GM12891 (cell line): ENCODE measurements at regions not wholly inside any gene's neighbourhood (a gene's known extent, or its start where the extent isn't known, plus 50 kb on each side); places are given as distances from the start of the nearest gene placed in this dataset.
"Not testable (repeated sequence)": the region's sequence is repeated elsewhere in the genome, so short reads cannot be mapped to it uniquely, and the experiment has no call there.

Source experiments
- POLR2A ChIP-seq: IDR thresholded peaks from 2 replicates; pipeline ENCODE4 v1.6.1; 2011; ENCODE audit warnings: low read depth, low read length, control low read depth
- POLR2AphosphoS5 ChIP-seq: IDR thresholded peaks from 2 replicates; pipeline ENCODE4 v1.6.1; 2011; ENCODE audit warnings: low read depth, low read length, control low read depth
- POU2F2 ChIP-seq: IDR thresholded peaks from 2 replicates; pipeline ENCODE4 v1.6.1; 2011; ENCODE audit warnings: low read depth, mild to moderate bottlenecking, control low read depth, low read length, moderate library complexity
- SPI1 ChIP-seq: IDR thresholded peaks from 2 replicates; pipeline ENCODE4 v1.6.1; 2011; ENCODE audit warnings: low read depth, low read length, control low read depth
- TAF1 ChIP-seq: IDR thresholded peaks from 2 replicates; pipeline ENCODE4 v1.6.1; 2011; ENCODE audit warnings: low read depth, low read length, control low read depth

GRCh38 chr9:73445384-73445783, 293.7 kb downstream of the ANXA1 start:
- TF ChIP-seq POLR2AphosphoS5, SPI1, POLR2A, TAF1, POU2F2: not testable (repeated sequence)
